A549 (cell line): ENCODE measurements at regions not wholly inside any gene's neighbourhood (a gene's known extent, or its start where the extent isn't known, plus 50 kb on each side); places are given as distances from the start of the nearest gene placed in this dataset.

Experiments used
- ATAC-seq, 2 experiments: fragments of 200-7000 bp in 1 of 2; fragments of >200 bp in 1 of 2; cut with Nextera tagmentation in 1 of 2; cut with Tn5 transposase in 1 of 2; 3 replicates each; pipeline versions ENCODE4 v1.8.0 to v1.9.1; 2018 to 2020; ENCODE audit warnings: mild to moderate bottlenecking in 1 of 2, moderate library complexity in 1 of 2
- CTCF ChIA-PET: fragments of 300-600 bp; sonication (Branson Sonifier 250); formaldehyde crosslinking; extraction: SDS; loops from one replicate; lab custom pipeline; 2021; ENCODE audit warnings: antibody characterized with exemption, inconsistent platforms; lab: Yijun Ruan, JAX
- POLR2A ChIA-PET: fragments of 350-600 bp; formaldehyde crosslinking; extraction: SDS; loops from one replicate; lab custom pipeline; 2021; ENCODE audit warnings: antibody characterized with exemption, inconsistent platforms; lab: Yijun Ruan, JAX
- DNase-seq, 2 experiments: peaks; one replicate each; pipeline versions ENCODE4 v3.0.0 to v3.0.0-alpha.2; 2011 to 2016; ENCODE audit warnings: low read depth in 1 of 2, low spot score in 1 of 2
- FAIRE-seq: peaks from 2 replicates; lab custom pipeline; 2011; peaks lifted over from hg19 to GRCh38; lab: Jason Lieb, UNC
- H3K27ac ChIP-seq, 2 experiments: fragments of >200 bp; sonication (Bioruptor Twin); formaldehyde crosslinking; 3 replicates each; pipeline ENCODE4 v1.5.1; 2016 to 2017
- H3K4me1 ChIP-seq: fragments of >200 bp; sonication (Bioruptor Twin); formaldehyde crosslinking; 3 replicates; pipeline ENCODE4 v1.6.1; 2016
- H3K4me2 ChIP-seq: fragments of >200 bp; sonication (Bioruptor Twin); formaldehyde crosslinking; 3 replicates; pipeline ENCODE4 v1.6.1; 2016
- H3K4me3 ChIP-seq: fragments of >200 bp; sonication (Bioruptor Twin); formaldehyde crosslinking; 3 replicates; pipeline ENCODE4 v1.5.1; 2016
- H3K9me3 ChIP-seq: fragments of >200 bp; sonication (Bioruptor Twin); formaldehyde crosslinking; 3 replicates; pipeline ENCODE4 v1.6.1; 2016
- BHLHE40 ChIP-seq: IDR thresholded peaks from 2 replicates; pipeline ENCODE4 v1.6.1; 2012; ENCODE audit warnings: low read depth, low read length, inconsistent platforms
- CBX2 ChIP-seq: fragments of 200-600 bp; sonication (generic); IDR thresholded peaks from 2 replicates; pipeline ENCODE4 v1.6.1; 2016; ENCODE audit warnings: low read depth, mild to moderate bottlenecking, borderline replicate concordance
- CBX8 ChIP-seq: fragments of 200-600 bp; sonication (generic); IDR thresholded peaks from 2 replicates; pipeline ENCODE4 v1.6.1; 2016
- CEBPB ChIP-seq, 2 experiments: fragments of >200 bp in 1 of 2; sonication (Bioruptor Twin) in 1 of 2; formaldehyde crosslinking in 1 of 2; IDR thresholded peaks; 2 replicates each; pipeline ENCODE4 v1.6.1; 2012 to 2016
- CHD4 ChIP-seq: fragments of 200-600 bp; sonication (generic); IDR thresholded peaks from 2 replicates; pipeline ENCODE4 v1.6.1; 2016; ENCODE audit warnings: antibody characterized with exemption, mild to moderate bottlenecking, borderline replicate concordance
- EHMT2 ChIP-seq: fragments of 200-600 bp; sonication (generic); IDR thresholded peaks from 2 replicates; pipeline ENCODE4 v1.6.1; 2016; ENCODE audit warnings: antibody characterized with exemption, low read depth, mild to moderate bottlenecking, moderate library complexity
- EP300 ChIP-seq, 2 experiments: fragments of >200 bp; sonication (Bioruptor Twin); formaldehyde crosslinking; IDR thresholded peaks; 2 replicates in 1 of 2; 3 replicates in 1 of 2; pipeline ENCODE4 v1.6.1; 2016 to 2017
- ESRRA ChIP-seq: fragments of 150-350 bp; IDR thresholded peaks from 2 replicates; pipeline ENCODE4 v1.6.1; 2014; ENCODE audit warnings: mild to moderate bottlenecking, low read length, borderline replicate concordance
- FOSL2 ChIP-seq, 2 experiments: fragments of 450-650 bp in 1 of 2; fragments of >200 bp in 1 of 2; sonication (Bioruptor Twin) in 1 of 2; formaldehyde crosslinking; IDR thresholded peaks; 2 replicates each; pipeline versions ENCODE4 v1.5.0 to v1.6.1; 2016 to 2020; ENCODE audit warnings: mild to moderate bottlenecking in 1 of 2, moderate library complexity in 1 of 2
- GATA3 ChIP-seq: IDR thresholded peaks from 2 replicates; pipeline ENCODE4 v1.6.1; 2012; ENCODE audit warnings: borderline replicate concordance
- HOXA7 ChIP-seq: fragments of 250-450 bp; sonication (Bioruptor Pico); IDR thresholded peaks from 2 replicates; pipeline ENCODE4 v1.5.0; 2020; ENCODE audit warnings: mild to moderate bottlenecking, moderate library complexity
- HOXB13 ChIP-seq: fragments of 250-450 bp; sonication (Bioruptor Pico); IDR thresholded peaks from 2 replicates; pipeline ENCODE4 v1.5.0; 2020; ENCODE audit warnings: low read depth, mild to moderate bottlenecking, moderate library complexity
- HOXB5 ChIP-seq: fragments of 250-450 bp; sonication (Bioruptor Pico); IDR thresholded peaks from 2 replicates; pipeline ENCODE4 v1.5.0; 2020; ENCODE audit warnings: mild to moderate bottlenecking, moderate library complexity
- JUNB ChIP-seq: fragments of >200 bp; sonication (Bioruptor Twin); formaldehyde crosslinking; IDR thresholded peaks from 2 replicates; pipeline ENCODE4 v1.6.1; 2016
- KDM5A ChIP-seq: fragments of 200-600 bp; sonication (generic); IDR thresholded peaks from 2 replicates; pipeline ENCODE4 v1.6.1; 2016; ENCODE audit warnings: antibody characterized with exemption, mild to moderate bottlenecking
- MAFK ChIP-seq: fragments of 450-650 bp; IDR thresholded peaks from 2 replicates; pipeline ENCODE4 v1.6.1; 2014; ENCODE audit not compliant: partially characterized antibody
- NFE2L2 ChIP-seq: fragments of 150-350 bp; conservative IDR thresholded peaks from 2 replicates; pipeline ENCODE4 v1.6.1; 2014; ENCODE audit warnings: low read length
- NPAS2 ChIP-seq: fragments of 250-450 bp; sonication (Bioruptor Pico); IDR thresholded peaks from 2 replicates; pipeline ENCODE4 v1.8.0; 2022; ENCODE audit warnings: mild to moderate bottlenecking, moderate library complexity, borderline replicate concordance
- POLR2AphosphoS2 ChIP-seq: conservative IDR thresholded peaks from 2 replicates; pipeline ENCODE4 v1.6.1; 2012; ENCODE audit warnings: low read length, improper control_type of control experiment, inconsistent platforms
- RARB ChIP-seq: fragments of 250-450 bp; sonication (Bioruptor Pico); IDR thresholded peaks from 2 replicates; pipeline ENCODE4 v1.8.0; 2021; ENCODE audit warnings: mild to moderate bottlenecking, moderate library complexity
- RCOR1 ChIP-seq: fragments of 150-350 bp; IDR thresholded peaks from 2 replicates; pipeline ENCODE4 v1.6.1; 2014; ENCODE audit warnings: antibody characterized with exemption, low read length, low read depth
- RNF2 ChIP-seq: fragments of 200-600 bp; sonication (generic); IDR thresholded peaks from 2 replicates; pipeline ENCODE4 v1.6.1; 2016; ENCODE audit warnings: low read depth, mild to moderate bottlenecking, antibody characterized with exemption, moderate library complexity, borderline replicate concordance
- SREBF2 ChIP-seq: fragments of 450-650 bp; IDR thresholded peaks from 2 replicates; pipeline ENCODE4 v1.6.1; 2014; ENCODE audit warnings: mild to moderate bottlenecking, moderate library complexity
- WGBS: methylation state at CpG from one replicate; pipeline ENCODE4 v1.1.6; 2017; ENCODE audit errors: missing lambda C conversion rate; 5-methylcytosine and 5-hydroxymethylcytosine counted together
- TF ChIP-seq, protein P1 (sequence below): fragments of 250-450 bp; sonication (Bioruptor Pico); IDR thresholded peaks from 2 replicates; pipeline ENCODE4 v1.5.0; 2021; ENCODE audit warnings: mild to moderate bottlenecking, moderate library complexity, borderline replicate concordance
- TF ChIP-seq, protein P2 (sequence below): fragments of 200-600 bp; sonication (generic); IDR thresholded peaks from 2 replicates; pipeline ENCODE4 v1.6.1; 2016; ENCODE audit warnings: antibody characterized with exemption, mild to moderate bottlenecking, moderate library complexity
- TF ChIP-seq, protein P3 (sequence below): fragments of 250-450 bp; sonication (Bioruptor Pico); IDR thresholded peaks from 2 replicates; pipeline ENCODE4 v1.5.0; 2020; ENCODE audit warnings: low read depth, mild to moderate bottlenecking, moderate library complexity
- TF ChIP-seq, protein P4 (sequence below): IDR thresholded peaks from 2 replicates; pipeline ENCODE4 v1.6.1; 2012

DNA sequence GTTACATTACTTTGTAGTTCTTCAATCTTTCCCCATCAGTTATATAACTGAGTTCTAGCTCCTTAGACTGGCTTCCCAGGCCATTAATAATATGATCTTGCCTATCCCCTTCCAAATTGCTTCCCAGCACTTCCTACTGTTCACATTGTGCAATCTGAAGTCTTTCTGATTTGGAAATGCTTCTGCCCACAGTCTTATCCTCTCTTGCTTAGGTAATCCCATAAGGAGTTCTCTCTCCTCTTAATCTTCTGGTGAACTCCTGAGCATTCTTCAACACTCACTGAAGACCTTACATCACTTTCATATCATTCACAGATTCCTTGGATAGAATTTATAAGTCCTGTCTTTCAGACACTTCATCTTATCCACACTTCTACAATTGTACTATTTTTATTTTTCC lies 132.7 kb upstream of the TTC29 start:
- POLR2A ChIA-PET: no interaction called here
- no peak overlapping the region for H3K4me2 ChIP-seq
- CTCF ChIA-PET: interaction anchor here (1.6 kb wide), 1 partner anchor 59 kb away, joined by 3 read pairs; no protein-coding TSS in a partner anchor
- FAIRE-seq: no peak
- DNase-seq: no peak
- no peaks in the 10 kb centered on the region for H3K9me3 ChIP-seq
- H3K4me3 ChIP-seq: no peak overlapping the region
- no peak overlapping the region for H3K27ac ChIP-seq
- TF ChIP-seq HOXB5 (CRISPR knock-in tag): no peak
- TF ChIP-seq, protein P1, sequence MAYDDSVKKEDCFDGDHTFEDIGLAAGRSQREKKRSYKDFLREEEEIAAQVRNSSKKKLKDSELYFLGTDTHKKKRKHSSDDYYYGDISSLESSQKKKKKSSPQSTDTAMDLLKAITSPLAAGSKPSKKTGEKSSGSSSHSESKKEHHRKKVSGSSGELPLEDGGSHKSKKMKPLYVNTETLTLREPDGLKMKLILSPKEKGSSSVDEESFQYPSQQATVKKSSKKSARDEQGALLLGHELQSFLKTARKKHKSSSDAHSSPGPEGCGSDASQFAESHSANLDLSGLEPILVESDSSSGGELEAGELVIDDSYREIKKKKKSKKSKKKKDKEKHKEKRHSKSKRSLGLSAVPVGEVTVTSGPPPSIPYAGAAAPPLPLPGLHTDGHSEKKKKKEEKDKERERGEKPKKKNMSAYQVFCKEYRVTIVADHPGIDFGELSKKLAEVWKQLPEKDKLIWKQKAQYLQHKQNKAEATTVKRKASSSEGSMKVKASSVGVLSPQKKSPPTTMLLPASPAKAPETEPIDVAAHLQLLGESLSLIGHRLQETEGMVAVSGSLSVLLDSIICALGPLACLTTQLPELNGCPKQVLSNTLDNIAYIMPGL: no peak
- no peak for TF ChIP-seq KDM5A
- TF ChIP-seq, protein P2, sequence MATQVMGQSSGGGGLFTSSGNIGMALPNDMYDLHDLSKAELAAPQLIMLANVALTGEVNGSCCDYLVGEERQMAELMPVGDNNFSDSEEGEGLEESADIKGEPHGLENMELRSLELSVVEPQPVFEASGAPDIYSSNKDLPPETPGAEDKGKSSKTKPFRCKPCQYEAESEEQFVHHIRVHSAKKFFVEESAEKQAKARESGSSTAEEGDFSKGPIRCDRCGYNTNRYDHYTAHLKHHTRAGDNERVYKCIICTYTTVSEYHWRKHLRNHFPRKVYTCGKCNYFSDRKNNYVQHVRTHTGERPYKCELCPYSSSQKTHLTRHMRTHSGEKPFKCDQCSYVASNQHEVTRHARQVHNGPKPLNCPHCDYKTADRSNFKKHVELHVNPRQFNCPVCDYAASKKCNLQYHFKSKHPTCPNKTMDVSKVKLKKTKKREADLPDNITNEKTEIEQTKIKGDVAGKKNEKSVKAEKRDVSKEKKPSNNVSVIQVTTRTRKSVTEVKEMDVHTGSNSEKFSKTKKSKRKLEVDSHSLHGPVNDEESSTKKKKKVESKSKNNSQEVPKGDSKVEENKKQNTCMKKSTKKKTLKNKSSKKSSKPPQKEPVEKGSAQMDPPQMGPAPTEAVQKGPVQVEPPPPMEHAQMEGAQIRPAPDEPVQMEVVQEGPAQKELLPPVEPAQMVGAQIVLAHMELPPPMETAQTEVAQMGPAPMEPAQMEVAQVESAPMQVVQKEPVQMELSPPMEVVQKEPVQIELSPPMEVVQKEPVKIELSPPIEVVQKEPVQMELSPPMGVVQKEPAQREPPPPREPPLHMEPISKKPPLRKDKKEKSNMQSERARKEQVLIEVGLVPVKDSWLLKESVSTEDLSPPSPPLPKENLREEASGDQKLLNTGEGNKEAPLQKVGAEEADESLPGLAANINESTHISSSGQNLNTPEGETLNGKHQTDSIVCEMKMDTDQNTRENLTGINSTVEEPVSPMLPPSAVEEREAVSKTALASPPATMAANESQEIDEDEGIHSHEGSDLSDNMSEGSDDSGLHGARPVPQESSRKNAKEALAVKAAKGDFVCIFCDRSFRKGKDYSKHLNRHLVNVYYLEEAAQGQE: no peak
- TF ChIP-seq, protein P3, sequence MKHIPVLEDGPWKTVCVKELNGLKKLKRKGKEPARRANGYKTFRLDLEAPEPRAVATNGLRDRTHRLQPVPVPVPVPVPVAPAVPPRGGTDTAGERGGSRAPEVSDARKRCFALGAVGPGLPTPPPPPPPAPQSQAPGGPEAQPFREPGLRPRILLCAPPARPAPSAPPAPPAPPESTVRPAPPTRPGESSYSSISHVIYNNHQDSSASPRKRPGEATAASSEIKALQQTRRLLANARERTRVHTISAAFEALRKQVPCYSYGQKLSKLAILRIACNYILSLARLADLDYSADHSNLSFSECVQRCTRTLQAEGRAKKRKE (CRISPR knock-in tag): no peak
- TF ChIP-seq POLR2AphosphoS2: no peak
- no peak for TF ChIP-seq CBX2
- TF ChIP-seq CEBPB (IDR thresholded peaks at IDR 0.05): no peak
- TF ChIP-seq, protein P4, sequence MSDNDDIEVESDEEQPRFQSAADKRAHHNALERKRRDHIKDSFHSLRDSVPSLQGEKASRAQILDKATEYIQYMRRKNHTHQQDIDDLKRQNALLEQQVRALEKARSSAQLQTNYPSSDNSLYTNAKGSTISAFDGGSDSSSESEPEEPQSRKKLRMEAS: no peak
- no peak for TF ChIP-seq NPAS2 (CRISPR knock-in tag)
- H3K4me1 ChIP-seq: no peaks in the 10 kb centered on the region
- ATAC-seq: no peak

DNA sequence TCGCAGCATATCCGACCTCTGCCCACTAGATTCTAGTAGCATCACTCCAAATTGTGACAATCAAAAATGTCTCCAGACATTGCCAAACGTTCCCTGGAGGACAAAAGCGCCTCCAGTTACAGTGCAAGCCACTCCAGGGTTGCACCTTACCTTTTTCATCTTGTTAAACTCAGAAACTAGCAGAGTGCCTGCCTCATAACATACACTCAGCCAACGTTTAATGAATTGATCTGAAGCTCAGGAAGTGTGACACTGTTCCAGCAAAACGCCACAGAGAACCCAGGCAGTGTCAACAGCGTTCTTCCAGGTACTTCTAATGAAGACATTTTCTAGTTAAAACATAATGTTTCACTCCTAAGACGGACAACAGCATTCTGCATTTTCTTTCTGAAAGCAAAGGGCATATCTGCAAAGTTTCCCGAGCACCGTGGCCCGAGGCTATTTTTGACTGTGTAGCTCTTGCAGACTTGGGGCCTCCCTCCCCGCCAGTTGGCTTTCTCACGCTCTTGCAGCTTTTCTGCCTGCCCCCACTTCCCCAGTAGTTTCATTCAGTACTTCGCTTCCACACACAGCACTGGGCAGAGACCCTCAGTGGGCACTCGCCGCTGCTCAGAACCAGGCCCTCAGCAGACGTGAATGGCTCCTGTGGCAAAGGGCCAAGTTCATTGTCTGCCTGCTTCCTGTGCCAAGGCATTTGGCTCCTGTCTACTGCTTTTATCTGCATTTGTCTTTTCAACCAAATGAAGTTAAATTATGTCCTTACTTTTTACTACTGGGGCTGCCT lies 133.4 kb upstream of the TTC29 start:
- FAIRE-seq: no peak
- no peak overlapping the region for H3K4me3 ChIP-seq
- no peaks in the 10 kb centered on the region for H3K9me3 ChIP-seq
- no peak for ATAC-seq
- POLR2A ChIA-PET: no interaction called here
- 46% methylated on average over 17 of the region's 17 CpGs for WGBS
- no peak overlapping the region for H3K4me2 ChIP-seq
- no peak overlapping the region for H3K27ac ChIP-seq
- H3K4me1 ChIP-seq: no peaks in the 10 kb centered on the region
- DNase-seq: no peak
- TF ChIP-seq ESRRA (no peak), BHLHE40 (no peak), HOXB13 (no peak), EP300 (IDR thresholded peaks at IDR 0.05) (no peak), RCOR1 (no peak), NPAS2 (CRISPR knock-in tag) (no peak), GATA3 (no peak), FOSL2 (IDR thresholded peaks at IDR 0.05) (no peak), FOSL2 (CRISPR knock-in tag; IDR thresholded peaks at IDR 0.05) (no peak), HOXA7 (CRISPR knock-in tag) (no peak), CBX8 (no peak), SREBF2 (no peak), NFE2L2 (no peak), CEBPB (IDR thresholded peaks at IDR 0.05) (no peak), MAFK (no peak), JUNB (no peak), EHMT2 (no peak), HOXB5 (CRISPR knock-in tag) (no peak), CHD4 (no peak), RNF2 (no peak), RARB (CRISPR knock-in tag) (no peak)
- CTCF ChIA-PET: interaction anchor here (1.6 kb wide), 1 partner anchor 60 kb away, joined by 3 read pairs; no protein-coding TSS in a partner anchor
